ENCODE measurements at regions not wholly inside any gene's neighbourhood (a gene's known extent, or its start where the extent isn't known, plus 50 kb on each side); places are given as distances from the start of the nearest gene placed in this dataset.
A peak's percentile ranks its signal among the peaks of the same experiment; 100 is the strongest.

DNA sequence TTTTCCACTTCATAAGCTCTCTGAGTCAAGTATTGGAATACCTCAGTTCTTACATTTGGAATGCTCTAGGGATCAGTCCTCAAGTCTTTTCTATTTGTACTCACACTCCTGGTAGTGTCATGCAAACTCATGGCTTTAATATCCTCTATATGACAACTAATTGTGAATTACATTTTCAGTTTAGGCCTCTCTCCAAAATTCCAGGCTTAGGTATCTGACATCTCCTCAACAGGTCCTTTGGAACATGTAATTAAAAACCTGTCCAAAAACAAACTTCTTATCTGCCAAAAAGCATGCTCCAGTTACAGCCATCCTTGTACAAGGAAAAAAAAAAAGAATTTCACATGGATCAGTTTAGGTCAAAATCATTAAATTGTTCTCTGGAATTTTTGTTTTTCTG lies 1336.2 kb upstream of the NRXN1 start:
- Histone ChIP-seq H3K9me2 (replicated peaks; ENCODE audit: insufficient read depth, low read length) (no peaks in the 10 kb centered on the region), H3K27me3 (ENCODE audit: low read length) (no peaks in the 10 kb centered on the region), H3K4me2 (ENCODE audit: low read depth, low read length, poor library complexity, severe bottlenecking) (no peak overlapping the region), H3K36me3 (ENCODE audit: low read length) (no peaks in the 10 kb centered on the region), H3K9ac (ENCODE audit: low read length) (no peak overlapping the region), H4K20me1 (ENCODE audit: low read depth, low read length) (no peaks in the 10 kb centered on the region), H3K9me3 (ENCODE audit: insufficient read depth, low read length) (no peaks in the 10 kb centered on the region), H3K4me3 (ENCODE audit: insufficient read depth, low read length, poor library complexity, severe bottlenecking) (no peak overlapping the region), H3K27ac (ENCODE audit: low read depth, low read length) (no peak overlapping the region), H3K79me2 (ENCODE audit: insufficient read depth, low read length) (no peaks in the 10 kb centered on the region), H3F3A (ENCODE audit: insufficient read depth) (no peaks in the 10 kb centered on the region), H2AFZ (ENCODE audit: low read depth, low read length, severe bottlenecking) (no peak overlapping the region)
- TF ChIP-seq, protein P1, sequence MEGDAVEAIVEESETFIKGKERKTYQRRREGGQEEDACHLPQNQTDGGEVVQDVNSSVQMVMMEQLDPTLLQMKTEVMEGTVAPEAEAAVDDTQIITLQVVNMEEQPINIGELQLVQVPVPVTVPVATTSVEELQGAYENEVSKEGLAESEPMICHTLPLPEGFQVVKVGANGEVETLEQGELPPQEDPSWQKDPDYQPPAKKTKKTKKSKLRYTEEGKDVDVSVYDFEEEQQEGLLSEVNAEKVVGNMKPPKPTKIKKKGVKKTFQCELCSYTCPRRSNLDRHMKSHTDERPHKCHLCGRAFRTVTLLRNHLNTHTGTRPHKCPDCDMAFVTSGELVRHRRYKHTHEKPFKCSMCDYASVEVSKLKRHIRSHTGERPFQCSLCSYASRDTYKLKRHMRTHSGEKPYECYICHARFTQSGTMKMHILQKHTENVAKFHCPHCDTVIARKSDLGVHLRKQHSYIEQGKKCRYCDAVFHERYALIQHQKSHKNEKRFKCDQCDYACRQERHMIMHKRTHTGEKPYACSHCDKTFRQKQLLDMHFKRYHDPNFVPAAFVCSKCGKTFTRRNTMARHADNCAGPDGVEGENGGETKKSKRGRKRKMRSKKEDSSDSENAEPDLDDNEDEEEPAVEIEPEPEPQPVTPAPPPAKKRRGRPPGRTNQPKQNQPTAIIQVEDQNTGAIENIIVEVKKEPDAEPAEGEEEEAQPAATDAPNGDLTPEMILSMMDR (IDR thresholded peaks at IDR 0.05; ENCODE audit: insufficient read depth, low read length, poor library complexity, severe bottlenecking), result no peak

DNA sequence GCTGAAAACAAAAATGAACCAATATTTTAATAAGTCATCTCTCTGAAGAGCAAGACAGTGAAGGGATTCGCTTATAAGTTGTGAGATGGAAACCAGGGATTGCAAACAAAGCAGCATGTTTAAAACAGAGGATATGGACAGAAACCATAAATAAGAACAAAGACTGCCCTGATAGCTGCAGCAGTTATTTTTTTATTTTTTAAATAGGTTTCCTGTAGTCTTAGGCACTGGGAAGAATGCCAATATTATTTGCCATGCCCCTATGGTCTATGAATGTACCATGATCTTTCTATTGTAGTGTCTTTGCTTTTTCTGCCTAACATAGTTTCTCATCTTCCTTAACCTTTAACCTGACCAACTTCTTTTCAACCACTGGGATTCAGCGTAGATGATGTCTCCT lies 1334.0 kb upstream of the NRXN1 start:
- Histone ChIP-seq H3K9ac (ENCODE audit: low read length) (no peak overlapping the region), H2AFZ (ENCODE audit: low read depth, low read length, severe bottlenecking) (no peak overlapping the region)

DNA sequence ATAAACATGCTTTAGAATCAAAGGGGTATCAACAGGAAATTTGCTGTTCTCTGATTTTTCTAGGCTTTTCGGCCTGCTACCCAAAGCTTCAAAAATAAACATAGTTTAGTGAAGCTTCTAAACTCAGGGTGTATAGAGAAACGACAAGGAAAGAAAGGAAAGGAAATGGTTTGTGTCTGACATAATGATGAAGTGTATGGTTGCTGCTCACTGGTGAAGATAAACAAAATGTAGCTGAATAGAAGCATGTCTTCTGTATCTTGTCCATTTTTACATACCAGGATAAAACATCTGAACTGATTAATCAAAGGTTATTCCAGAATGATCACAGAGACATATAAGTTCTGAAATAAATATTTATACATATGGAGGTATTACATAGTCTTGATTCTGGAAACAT lies 1324.6 kb upstream of the NRXN1 start:
- Histone ChIP-seq H3K9ac (ENCODE audit: low read length) (no peak overlapping the region), H3K9me3 (ENCODE audit: insufficient read depth, low read length) (peaks cover 11% of the 10 kb centered on the region; the same call in 1 of the 2 replicates), H3K27me3 (ENCODE audit: low read length) (no peaks in the 10 kb centered on the region), H3K9me2 (replicated peaks; ENCODE audit: insufficient read depth, low read length) (no peaks in the 10 kb centered on the region), H3K79me2 (ENCODE audit: insufficient read depth, low read length) (no peaks in the 10 kb centered on the region), H3K4me2 (ENCODE audit: low read depth, low read length, poor library complexity, severe bottlenecking) (no peak overlapping the region), H3K4me3 (ENCODE audit: insufficient read depth, low read length, poor library complexity, severe bottlenecking) (no peak overlapping the region), H3K36me3 (ENCODE audit: low read length) (no peaks in the 10 kb centered on the region), H2AFZ (ENCODE audit: low read depth, low read length, severe bottlenecking) (peak overlapping the region; percentile 4), H4K20me1 (ENCODE audit: low read depth, low read length) (no peaks in the 10 kb centered on the region), H3F3A (ENCODE audit: insufficient read depth) (no peaks in the 10 kb centered on the region), H3K27ac (ENCODE audit: low read depth, low read length) (no peak overlapping the region)
- TF ChIP-seq EZH2phosphoT487 (conservative IDR thresholded peaks at IDR 0.05; ENCODE audit: low read length), result no peak
- TF ChIP-seq, protein P1 (IDR thresholded peaks at IDR 0.05; ENCODE audit: insufficient read depth, low read length, poor library complexity, severe bottlenecking), result no peak

More for the DNA sequence above, 1334.0 kb upstream of the NRXN1 start:
- H3K9me3 ChIP-seq (ENCODE audit: insufficient read depth, low read length), result no peaks in the 10 kb centered on the region
- no peaks in the 10 kb centered on the region for H3K79me2 ChIP-seq (ENCODE audit: insufficient read depth, low read length)
- no peak overlapping the region for H3K4me2 ChIP-seq (ENCODE audit: low read depth, low read length, poor library complexity, severe bottlenecking)
- H3F3A ChIP-seq (ENCODE audit: insufficient read depth), result no peaks in the 10 kb centered on the region
- no peak overlapping the region for H3K27ac ChIP-seq (ENCODE audit: low read depth, low read length)
- H3K36me3 ChIP-seq (ENCODE audit: low read length), result no peaks in the 10 kb centered on the region
- TF ChIP-seq, protein P1 (IDR thresholded peaks at IDR 0.05; ENCODE audit: insufficient read depth, low read length, poor library complexity, severe bottlenecking), result no peak
- TF ChIP-seq EZH2phosphoT487 (conservative IDR thresholded peaks at IDR 0.05; ENCODE audit: low read length), result no peak
- no peaks in the 10 kb centered on the region for H3K9me2 ChIP-seq (replicated peaks; ENCODE audit: insufficient read depth, low read length)
- no peak overlapping the region for H3K4me3 ChIP-seq (ENCODE audit: insufficient read depth, low read length, poor library complexity, severe bottlenecking)
- H4K20me1 ChIP-seq (ENCODE audit: low read depth, low read length), result no peaks in the 10 kb centered on the region
- H3K27me3 ChIP-seq (ENCODE audit: low read length), result no peaks in the 10 kb centered on the region

DNA sequence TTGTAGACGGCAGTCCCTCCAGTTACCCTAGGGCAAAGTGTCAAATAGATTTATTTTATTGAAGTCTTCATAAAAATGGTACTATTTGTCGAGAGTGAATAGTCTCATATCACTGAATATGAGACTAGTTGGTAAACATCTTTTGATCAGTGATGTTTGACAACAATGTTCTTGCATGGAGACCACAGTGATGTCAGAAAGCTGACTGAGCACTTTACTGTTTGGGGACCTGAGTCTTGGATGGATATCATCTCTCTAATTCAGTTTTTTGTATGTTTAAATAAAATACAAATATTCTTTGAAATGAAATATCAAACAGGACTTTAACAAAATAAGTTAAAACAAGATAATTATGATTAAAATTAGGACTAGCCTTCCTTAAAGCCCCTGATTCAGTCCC lies 1315.4 kb upstream of the NRXN1 start:
- TF ChIP-seq, protein P1 (IDR thresholded peaks at IDR 0.05; ENCODE audit: insufficient read depth, low read length, poor library complexity, severe bottlenecking), result no peak
- no peak for TF ChIP-seq EZH2phosphoT487 (conservative IDR thresholded peaks at IDR 0.05; ENCODE audit: low read length)
- no peaks in the 10 kb centered on the region for H3K27me3 ChIP-seq (ENCODE audit: low read length)

More for the DNA sequence above, 1315.4 kb upstream of the NRXN1 start:
- H3K4me2 ChIP-seq (ENCODE audit: low read depth, low read length, poor library complexity, severe bottlenecking), result no peak overlapping the region
- no peak overlapping the region for H2AFZ ChIP-seq (ENCODE audit: low read depth, low read length, severe bottlenecking)
- H3K27ac ChIP-seq (ENCODE audit: low read depth, low read length), result no peak overlapping the region
- no peaks in the 10 kb centered on the region for H3K36me3 ChIP-seq (ENCODE audit: low read length)
- H4K20me1 ChIP-seq (ENCODE audit: low read depth, low read length), result no peaks in the 10 kb centered on the region
- no peaks in the 10 kb centered on the region for H3K9me3 ChIP-seq (ENCODE audit: insufficient read depth, low read length)
- H3K9me2 ChIP-seq (replicated peaks; ENCODE audit: insufficient read depth, low read length), result no peaks in the 10 kb centered on the region
- no peak overlapping the region for H3K4me3 ChIP-seq (ENCODE audit: insufficient read depth, low read length, poor library complexity, severe bottlenecking)
- no peaks in the 10 kb centered on the region for H3F3A ChIP-seq (ENCODE audit: insufficient read depth)
- no peak overlapping the region for H3K9ac ChIP-seq (ENCODE audit: low read length)
- no peaks in the 10 kb centered on the region for H3K79me2 ChIP-seq (ENCODE audit: insufficient read depth, low read length)

All from SU-DHL-6 (cell line).